ENCODE measurements at regions not wholly inside any gene's neighbourhood (a gene's known extent, or its start where the extent isn't known, plus 50 kb on each side); places are given as distances from the start of the nearest gene placed in this dataset.
"Not testable (repeated sequence)": the region's sequence is repeated elsewhere in the genome, so short reads cannot be mapped to it uniquely, and the experiment has no call there.

DNA sequence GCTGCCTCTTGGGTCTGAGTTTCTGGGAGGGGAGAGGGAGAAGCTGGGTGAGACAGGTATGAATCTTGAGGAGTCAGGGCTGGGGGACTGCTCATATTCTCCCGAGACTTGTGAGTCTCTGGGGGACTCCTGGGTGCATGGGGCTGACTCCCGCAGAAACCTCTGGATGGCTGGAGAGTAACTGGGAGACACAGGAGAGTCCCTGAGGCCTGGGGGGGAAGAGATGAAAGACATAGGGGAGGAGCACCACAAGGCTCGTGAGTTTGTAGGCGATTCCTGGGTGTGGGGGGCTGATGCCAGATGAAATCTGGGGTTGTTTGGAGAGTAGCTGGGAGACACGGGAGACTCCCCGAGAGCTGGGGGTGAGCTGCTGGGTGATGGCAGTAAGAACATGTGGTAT, 120.4 kb upstream of the ANKRD30BL start:
- TF ChIP-seq, protein P1, sequence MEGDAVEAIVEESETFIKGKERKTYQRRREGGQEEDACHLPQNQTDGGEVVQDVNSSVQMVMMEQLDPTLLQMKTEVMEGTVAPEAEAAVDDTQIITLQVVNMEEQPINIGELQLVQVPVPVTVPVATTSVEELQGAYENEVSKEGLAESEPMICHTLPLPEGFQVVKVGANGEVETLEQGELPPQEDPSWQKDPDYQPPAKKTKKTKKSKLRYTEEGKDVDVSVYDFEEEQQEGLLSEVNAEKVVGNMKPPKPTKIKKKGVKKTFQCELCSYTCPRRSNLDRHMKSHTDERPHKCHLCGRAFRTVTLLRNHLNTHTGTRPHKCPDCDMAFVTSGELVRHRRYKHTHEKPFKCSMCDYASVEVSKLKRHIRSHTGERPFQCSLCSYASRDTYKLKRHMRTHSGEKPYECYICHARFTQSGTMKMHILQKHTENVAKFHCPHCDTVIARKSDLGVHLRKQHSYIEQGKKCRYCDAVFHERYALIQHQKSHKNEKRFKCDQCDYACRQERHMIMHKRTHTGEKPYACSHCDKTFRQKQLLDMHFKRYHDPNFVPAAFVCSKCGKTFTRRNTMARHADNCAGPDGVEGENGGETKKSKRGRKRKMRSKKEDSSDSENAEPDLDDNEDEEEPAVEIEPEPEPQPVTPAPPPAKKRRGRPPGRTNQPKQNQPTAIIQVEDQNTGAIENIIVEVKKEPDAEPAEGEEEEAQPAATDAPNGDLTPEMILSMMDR (IDR thresholded peaks at IDR 0.05), result not testable (repeated sequence)
- TF ChIP-seq EZH2 (IDR thresholded peaks at IDR 0.05), result not testable (repeated sequence)
